T-helper 17 cell (primary cell): ENCODE measurements at regions not wholly inside any gene's neighbourhood (a gene's known extent, or its start where the extent isn't known, plus 50 kb on each side); places are given as distances from the start of the nearest gene placed in this dataset.

Experiments used
- ATAC-seq: fragments of 150-1000 bp; cut with Tn5 transposase; 2 replicates; pipeline ENCODE4 v1.10.0; 2021; ENCODE audit warnings: mild to moderate bottlenecking, moderate library complexity
- DNase-seq, 3 donors: peaks; one replicate each; pipeline versions ENCODE4 v3.0.0 to v3.0.0-alpha.2; 2020 to 2021
- H3K9me3 ChIP-seq: one replicate; pipeline ENCODE4 v1.7.0; 2013; ENCODE audit warnings: low read length, mild to moderate bottlenecking; ENCODE audit not compliant: control insufficient read depth, poor library complexity, severe bottlenecking
- H3K27ac Mint-ChIP-seq: one replicate; pipeline ENCODE4 v1.8.0; 2022; ENCODE audit warnings: mild to moderate bottlenecking, moderate library complexity, mixed read lengths
- H3K27me3 Mint-ChIP-seq: one replicate; pipeline ENCODE4 v1.8.0; 2022; ENCODE audit warnings: mixed read lengths
- H3K36me3 Mint-ChIP-seq: one replicate; pipeline ENCODE4 v1.8.0; 2022; ENCODE audit warnings: low read depth, mixed read lengths
- H3K4me1 Mint-ChIP-seq: one replicate; pipeline ENCODE4 v1.8.0; 2022; ENCODE audit warnings: mild to moderate bottlenecking, mixed read lengths
- H3K4me3 Mint-ChIP-seq: one replicate; pipeline ENCODE4 v1.8.0; 2022; ENCODE audit warnings: mild to moderate bottlenecking, moderate library complexity, mixed read lengths

DNA sequence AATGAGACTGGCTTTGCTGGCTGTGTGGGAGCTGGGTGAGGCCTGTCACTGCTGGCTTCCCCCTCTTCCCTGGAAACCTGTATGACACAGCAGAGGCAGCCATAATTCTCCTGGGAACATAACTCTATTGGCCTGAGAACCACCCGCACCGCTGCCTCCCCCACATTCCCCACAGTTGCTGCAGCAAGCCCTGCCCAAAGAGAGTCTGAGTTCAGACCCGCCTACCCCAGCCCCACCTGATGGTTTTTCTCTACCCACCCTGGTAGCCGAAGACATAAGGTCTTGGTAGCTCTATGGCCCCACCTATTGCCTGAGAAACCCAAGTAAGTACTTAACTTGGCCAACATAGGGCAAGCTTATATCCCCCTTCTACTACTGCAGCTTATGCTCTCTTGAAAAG lies 174.8 kb downstream of the C11orf91 start:
- Mint-ChIP-seq H3K4me3 (no peak overlapping the region), H3K4me1 (no peaks in the 10 kb centered on the region), H3K27me3 (peaks cover 31% of the 10 kb centered on the region), H3K36me3 (no peaks in the 10 kb centered on the region), H3K27ac (no peak overlapping the region)
- no peak for ATAC-seq
- no peak for DNase-seq
- peaks cover 3% of the 10 kb centered on the region for H3K9me3 ChIP-seq

DNA sequence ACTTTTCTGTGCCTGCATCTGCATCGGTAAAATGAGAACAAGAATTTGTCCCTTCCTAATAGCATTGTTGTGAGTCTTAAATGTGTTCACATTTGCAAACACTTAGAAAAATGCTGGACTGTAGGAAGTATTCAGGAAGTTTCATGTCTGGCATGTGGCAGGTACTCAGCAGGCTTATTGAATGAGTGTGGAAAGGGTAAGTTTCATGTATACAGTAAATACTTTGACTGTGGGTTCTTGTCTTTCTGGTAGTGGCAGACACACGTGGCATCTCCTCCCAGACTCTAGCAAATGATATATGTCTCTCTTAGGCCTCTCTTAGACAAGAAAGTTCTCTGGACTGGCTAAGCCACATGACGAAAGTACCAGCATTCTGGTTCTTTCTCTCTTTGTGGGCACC lies 179.2 kb downstream of the C11orf91 start:
- ATAC-seq (no peak), DNase-seq (no peak)
- Mint-ChIP-seq H3K27me3 (peaks cover 51% of the 10 kb centered on the region), H3K36me3 (no peaks in the 10 kb centered on the region), H3K4me3 (no peak overlapping the region), H3K4me1 (no peaks in the 10 kb centered on the region), H3K27ac (no peak overlapping the region)
- H3K9me3 ChIP-seq = no peaks in the 10 kb centered on the region

DNA sequence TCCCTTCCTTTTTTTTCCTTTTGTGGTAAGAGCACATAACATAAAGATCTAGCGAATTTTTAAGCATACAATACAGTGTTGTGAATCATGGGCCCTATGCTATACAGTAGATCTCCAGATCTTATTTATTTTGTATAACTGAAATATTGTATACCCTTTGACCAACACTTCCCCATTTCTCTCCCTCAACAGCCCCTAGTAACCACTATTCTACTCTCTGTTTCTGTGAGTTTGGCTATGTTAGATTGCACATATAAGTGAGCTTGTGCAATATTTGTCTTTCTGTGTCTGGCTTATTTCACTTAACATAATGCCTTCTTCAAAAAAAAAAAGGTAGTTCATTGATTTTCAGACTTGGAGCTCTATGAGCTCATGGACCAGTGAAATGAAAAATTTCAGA lies 180.5 kb downstream of the C11orf91 start:
- no peak for DNase-seq
- H3K36me3 Mint-ChIP-seq = no peaks in the 10 kb centered on the region
- no peaks in the 10 kb centered on the region for H3K9me3 ChIP-seq
- no peak for ATAC-seq
- H3K4me3 Mint-ChIP-seq = no peak overlapping the region
- peaks cover 53% of the 10 kb centered on the region for H3K27me3 Mint-ChIP-seq
- no peak overlapping the region for H3K27ac Mint-ChIP-seq
- no peaks in the 10 kb centered on the region for H3K4me1 Mint-ChIP-seq

DNA sequence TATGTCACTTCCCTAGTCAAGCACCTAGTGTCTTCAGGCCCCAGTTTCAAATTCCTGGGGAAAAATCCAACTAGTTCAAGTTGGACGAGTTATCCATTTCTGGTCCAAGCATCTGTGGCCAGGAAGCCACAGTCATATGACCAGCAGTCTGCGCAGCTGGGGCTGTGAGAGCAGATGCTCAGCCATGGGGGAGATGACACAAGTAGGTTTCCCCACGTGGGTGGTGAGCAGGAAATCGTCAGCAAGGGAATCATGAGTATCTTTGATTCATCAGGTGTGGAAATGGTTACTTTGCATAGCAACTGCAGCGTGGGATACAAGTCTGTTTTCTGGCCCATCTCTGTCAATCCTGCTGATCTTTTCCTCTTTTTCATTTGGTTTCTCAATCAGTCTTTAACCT lies 185.3 kb downstream of the C11orf91 start:
- no peak overlapping the region for H3K4me3 Mint-ChIP-seq
- H3K4me1 Mint-ChIP-seq = no peaks in the 10 kb centered on the region
- H3K27me3 Mint-ChIP-seq = peaks cover 59% of the 10 kb centered on the region
- no peaks in the 10 kb centered on the region for H3K9me3 ChIP-seq
- no peaks in the 10 kb centered on the region for H3K36me3 Mint-ChIP-seq
- no peak overlapping the region for H3K27ac Mint-ChIP-seq
- no peak for DNase-seq
- no peak for ATAC-seq

DNA sequence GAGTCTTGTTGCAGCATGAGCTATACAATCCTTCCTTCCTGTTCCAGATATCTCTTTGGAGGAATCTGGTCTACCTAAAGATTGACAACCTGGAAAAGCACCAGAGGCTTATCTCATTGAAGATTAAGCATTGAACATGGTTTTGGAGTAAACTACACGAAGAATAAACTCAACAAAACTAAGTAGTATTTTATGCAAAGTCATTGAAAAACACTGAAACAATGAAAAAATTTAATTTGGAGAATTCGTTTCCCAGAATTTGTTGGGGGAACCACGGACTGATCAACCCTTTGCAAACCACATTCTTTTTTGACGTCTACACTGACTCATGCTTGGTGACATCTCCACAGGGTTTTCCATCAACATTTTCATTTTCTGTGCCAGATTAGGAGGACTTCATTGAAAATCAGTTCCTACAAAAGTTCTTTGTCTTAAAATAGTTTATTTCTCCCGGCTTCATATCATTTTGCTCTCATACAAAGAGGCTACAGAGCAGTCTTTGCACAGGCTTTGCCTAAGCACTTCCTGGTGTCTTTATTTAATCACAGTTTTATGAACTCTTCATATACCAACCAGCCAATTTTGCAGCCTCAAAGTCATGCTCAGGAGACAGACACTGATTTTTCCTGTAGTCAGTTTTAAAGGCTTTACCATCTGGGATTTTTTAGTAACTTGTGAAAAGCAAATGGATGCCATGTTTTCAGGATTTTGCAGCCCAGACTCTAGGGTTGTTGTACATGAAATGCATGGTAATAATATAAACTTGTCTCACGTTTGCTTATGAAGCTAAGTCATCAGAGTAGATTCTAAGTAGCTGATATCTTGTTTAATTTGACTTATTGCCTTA lies 186.3 kb downstream of the C11orf91 start:
- Mint-ChIP-seq H3K4me1 (no peaks in the 10 kb centered on the region), H3K36me3 (no peaks in the 10 kb centered on the region), H3K27ac (no peak overlapping the region), H3K4me3 (no peak overlapping the region), H3K27me3 (peaks cover 54% of the 10 kb centered on the region)
- ATAC-seq (no peak), DNase-seq (no peak)
- H3K9me3 ChIP-seq = no peaks in the 10 kb centered on the region

DNA sequence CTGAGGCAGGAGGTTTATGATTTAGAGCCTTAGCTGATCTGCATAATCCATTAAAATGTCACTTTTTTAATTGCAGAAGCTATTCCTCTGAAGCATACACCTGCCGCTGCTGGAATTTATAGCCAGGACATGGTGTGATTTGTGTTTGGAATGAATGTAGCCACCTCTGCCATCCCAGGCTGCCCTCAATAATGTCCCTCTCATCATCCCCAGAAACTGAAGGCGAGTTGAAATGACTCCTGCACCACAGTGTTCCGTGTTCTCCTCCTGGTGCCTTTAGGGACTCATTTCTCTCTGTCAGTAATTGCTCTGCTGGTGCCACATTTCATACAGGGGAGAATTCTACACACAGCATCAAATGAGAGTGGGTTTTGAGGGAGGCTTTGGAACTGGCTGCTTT lies 191.0 kb downstream of the C11orf91 start:
- H3K4me3 Mint-ChIP-seq = no peak overlapping the region
- no peaks in the 10 kb centered on the region for H3K36me3 Mint-ChIP-seq
- no peak overlapping the region for H3K27ac Mint-ChIP-seq
- H3K9me3 ChIP-seq = no peaks in the 10 kb centered on the region
- DNase-seq (no peak), ATAC-seq (no peak)
- no peaks in the 10 kb centered on the region for H3K4me1 Mint-ChIP-seq
- peaks cover 46% of the 10 kb centered on the region for H3K27me3 Mint-ChIP-seq

DNA sequence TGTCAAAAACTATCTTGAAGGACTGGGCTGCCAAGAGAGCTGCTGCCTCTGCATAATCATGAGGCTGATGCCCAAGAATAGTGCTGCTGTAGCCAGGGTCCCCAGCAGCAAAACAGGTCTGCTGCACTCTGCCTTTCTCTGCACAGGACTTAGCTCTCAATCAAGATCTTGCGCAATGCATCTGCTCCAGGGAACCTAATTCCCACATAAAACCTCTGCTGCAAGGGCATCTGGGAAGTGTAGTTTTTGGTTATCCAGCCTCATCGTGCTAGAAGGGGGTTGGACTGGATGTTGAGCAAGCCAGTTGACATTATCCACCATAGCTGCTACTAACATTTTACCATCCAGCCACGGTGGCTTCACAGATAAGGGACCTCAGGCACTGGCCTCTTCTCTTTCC lies 192.7 kb downstream of the C11orf91 start:
- ATAC-seq = no peak
- Mint-ChIP-seq H3K36me3 (no peaks in the 10 kb centered on the region), H3K4me1 (no peaks in the 10 kb centered on the region)

DNA sequence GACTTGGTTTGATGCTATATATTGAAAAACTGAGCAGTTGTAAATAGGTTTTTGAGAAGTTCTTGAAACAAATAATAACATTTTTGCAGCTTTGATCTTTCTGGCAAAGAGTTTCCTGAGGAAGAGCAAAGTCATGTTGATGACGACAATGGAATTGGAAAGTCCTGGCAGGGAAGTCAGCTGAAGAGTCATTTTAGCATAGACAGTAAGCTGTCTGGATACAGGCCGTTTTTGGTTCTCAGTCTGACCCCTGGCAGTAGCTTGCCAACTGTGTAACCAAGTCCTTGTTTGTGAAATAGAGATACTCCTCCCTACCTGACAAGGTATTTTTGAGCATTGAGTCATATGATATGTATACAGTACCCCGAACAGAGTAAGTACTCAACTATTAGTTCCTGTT lies 193.3 kb downstream of the C11orf91 start:
- Mint-ChIP-seq H3K4me1 (no peaks in the 10 kb centered on the region), H3K36me3 (no peaks in the 10 kb centered on the region), H3K27me3 (peaks cover 30% of the 10 kb centered on the region), H3K27ac (no peak overlapping the region), H3K4me3 (no peak overlapping the region)
- H3K9me3 ChIP-seq = no peaks in the 10 kb centered on the region
- ATAC-seq (no peak), DNase-seq (no peak)

More for the DNA sequence above, 192.7 kb downstream of the C11orf91 start:
- no peak overlapping the region for H3K4me3 Mint-ChIP-seq
- no peak for DNase-seq
- no peak overlapping the region for H3K27ac Mint-ChIP-seq
- H3K27me3 Mint-ChIP-seq = peaks cover 35% of the 10 kb centered on the region
- no peaks in the 10 kb centered on the region for H3K9me3 ChIP-seq

DNA sequence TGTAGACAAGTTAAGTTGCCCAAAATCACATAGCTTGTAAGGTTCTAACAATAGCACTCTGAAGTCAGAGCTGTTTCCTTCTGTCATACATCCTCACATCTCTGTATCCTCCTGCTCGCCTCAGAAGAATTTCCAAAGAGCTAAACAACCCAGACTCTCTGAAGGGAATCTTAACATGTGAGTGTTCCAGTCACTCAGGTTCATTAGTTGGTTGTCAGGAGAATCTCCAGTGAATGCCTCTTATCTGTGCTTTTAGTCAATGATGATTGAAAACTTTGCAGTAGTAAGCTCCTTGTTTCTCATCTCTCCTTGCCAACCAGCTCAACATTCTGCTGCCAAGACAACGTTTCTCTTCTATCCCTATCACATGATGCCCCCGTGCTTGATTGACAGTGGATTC lies 195.5 kb downstream of the C11orf91 start:
- Mint-ChIP-seq H3K36me3 (no peaks in the 10 kb centered on the region), H3K27me3 (peaks cover 20% of the 10 kb centered on the region), H3K27ac (no peak overlapping the region), H3K4me1 (no peaks in the 10 kb centered on the region), H3K4me3 (no peak overlapping the region)
- H3K9me3 ChIP-seq = no peaks in the 10 kb centered on the region
- DNase-seq = no peak
- ATAC-seq = no peak

DNA sequence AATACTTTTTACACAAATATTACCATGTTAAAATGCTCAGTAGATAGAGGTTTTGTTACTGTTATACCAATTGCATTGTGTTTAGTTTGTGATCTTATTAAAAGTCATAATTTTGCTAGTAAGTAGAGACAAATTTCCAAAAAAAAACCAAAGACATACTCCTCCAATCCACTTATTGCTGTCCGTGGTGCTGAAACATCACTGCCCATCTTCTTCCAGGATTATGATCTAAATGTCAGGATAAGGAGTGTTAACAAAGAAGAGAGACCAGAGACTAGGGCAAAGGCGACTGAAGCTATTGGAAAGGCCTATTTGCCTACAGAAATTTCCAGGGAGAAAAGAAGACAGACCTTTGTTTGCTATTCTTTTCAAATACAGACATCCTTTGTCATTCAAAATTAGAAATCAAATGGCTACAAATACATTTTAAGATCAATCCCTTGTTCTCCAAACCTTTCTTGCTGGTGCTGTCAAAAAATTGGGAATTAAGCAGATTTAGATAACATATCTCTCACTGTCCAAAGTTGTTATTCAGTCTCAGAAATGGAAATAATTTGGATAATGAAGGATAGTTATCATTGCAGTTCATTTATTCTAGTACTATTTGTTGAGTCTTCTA lies 199.7 kb downstream of the C11orf91 start:
- H3K36me3 Mint-ChIP-seq = no peaks in the 10 kb centered on the region
- H3K27me3 Mint-ChIP-seq = peaks cover 18% of the 10 kb centered on the region
- no peak overlapping the region for H3K4me3 Mint-ChIP-seq
- no peaks in the 10 kb centered on the region for H3K4me1 Mint-ChIP-seq
- ATAC-seq (no peak), DNase-seq (no peak)
- no peak overlapping the region for H3K27ac Mint-ChIP-seq
- H3K9me3 ChIP-seq = no peaks in the 10 kb centered on the region

DNA sequence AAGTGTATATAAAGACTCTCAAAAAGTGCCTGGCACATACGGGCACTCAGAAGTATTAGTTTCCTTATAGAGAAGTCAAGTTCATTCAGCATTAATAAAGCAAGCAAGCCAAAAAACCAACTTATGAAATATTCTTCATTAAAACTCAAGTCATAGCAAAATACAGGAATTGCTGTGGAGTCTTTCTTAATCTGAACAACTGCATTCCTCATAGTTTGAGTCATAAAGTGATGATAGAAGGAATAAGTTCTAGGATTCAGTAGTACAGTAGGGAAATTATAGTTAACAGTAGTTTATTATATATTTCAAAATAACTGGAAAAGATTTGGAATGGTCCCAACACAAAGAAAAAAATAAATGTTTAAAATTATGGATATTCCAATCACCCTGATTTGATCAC lies 200.3 kb downstream of the C11orf91 start:
- H3K4me3 Mint-ChIP-seq = no peak overlapping the region
- peaks cover 14% of the 10 kb centered on the region for H3K27me3 Mint-ChIP-seq

DNA sequence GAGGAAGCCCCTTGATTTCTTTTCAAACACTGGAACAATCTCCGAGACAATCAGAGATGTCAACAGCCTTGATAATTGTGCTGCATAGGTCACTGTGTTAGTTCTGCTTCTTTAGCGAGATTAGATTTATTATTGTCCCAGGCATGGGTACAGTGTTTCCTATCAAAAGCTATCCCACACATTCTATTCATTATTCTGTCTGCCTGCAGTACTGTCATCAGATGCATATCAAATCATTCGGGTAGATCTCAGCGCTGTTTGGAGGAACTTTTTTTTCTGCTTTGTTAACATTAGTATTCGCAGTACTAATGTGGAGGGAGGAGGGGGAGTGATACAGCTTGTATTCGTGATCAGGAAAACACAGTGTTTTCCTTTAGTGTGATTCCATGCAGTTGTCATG lies 208.0 kb downstream of the C11orf91 start:
- ATAC-seq = no peak
- H3K36me3 Mint-ChIP-seq = no peaks in the 10 kb centered on the region
- H3K4me1 Mint-ChIP-seq = no peaks in the 10 kb centered on the region
- H3K27me3 Mint-ChIP-seq = peaks cover 39% of the 10 kb centered on the region
- no peak for DNase-seq
- H3K9me3 ChIP-seq = no peaks in the 10 kb centered on the region
- H3K4me3 Mint-ChIP-seq = no peak overlapping the region
- no peak overlapping the region for H3K27ac Mint-ChIP-seq

More for the DNA sequence above, 200.3 kb downstream of the C11orf91 start:
- Mint-ChIP-seq H3K4me1 (no peaks in the 10 kb centered on the region), H3K36me3 (no peaks in the 10 kb centered on the region), H3K27ac (no peak overlapping the region)
- H3K9me3 ChIP-seq = no peaks in the 10 kb centered on the region
- ATAC-seq (no peak), DNase-seq (no peak)

DNA sequence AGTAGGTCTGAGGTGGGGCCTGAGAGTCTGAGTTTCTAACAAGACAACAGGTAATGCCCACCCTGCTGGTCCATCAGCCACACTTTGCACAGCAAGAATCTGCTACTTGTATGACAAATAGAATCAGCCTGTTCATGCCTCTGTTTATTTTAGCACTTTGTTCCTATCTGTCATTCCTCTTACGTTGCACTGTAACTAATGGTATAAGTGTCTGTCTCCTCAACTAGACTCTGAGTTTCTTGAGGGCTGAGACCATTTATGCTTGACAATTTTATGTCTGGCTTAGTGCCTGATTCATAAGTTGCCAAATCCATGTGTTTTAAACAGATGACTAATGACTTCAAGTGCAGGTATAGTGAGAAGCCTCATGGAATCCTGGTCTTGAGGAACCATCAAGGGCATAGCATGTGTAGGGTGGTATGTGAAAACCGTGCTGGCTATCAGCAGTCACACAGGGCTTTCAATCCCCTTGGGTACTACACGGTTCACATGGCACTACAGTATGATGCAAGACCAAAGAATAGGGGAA lies 209.7 kb downstream of the C11orf91 start:
- peaks cover 45% of the 10 kb centered on the region for H3K27me3 Mint-ChIP-seq
- DNase-seq (no peak), ATAC-seq (no peak)
- H3K4me1 Mint-ChIP-seq = no peaks in the 10 kb centered on the region
- H3K36me3 Mint-ChIP-seq = no peaks in the 10 kb centered on the region
- no peak overlapping the region for H3K27ac Mint-ChIP-seq
- no peak overlapping the region for H3K4me3 Mint-ChIP-seq
- no peaks in the 10 kb centered on the region for H3K9me3 ChIP-seq

DNA sequence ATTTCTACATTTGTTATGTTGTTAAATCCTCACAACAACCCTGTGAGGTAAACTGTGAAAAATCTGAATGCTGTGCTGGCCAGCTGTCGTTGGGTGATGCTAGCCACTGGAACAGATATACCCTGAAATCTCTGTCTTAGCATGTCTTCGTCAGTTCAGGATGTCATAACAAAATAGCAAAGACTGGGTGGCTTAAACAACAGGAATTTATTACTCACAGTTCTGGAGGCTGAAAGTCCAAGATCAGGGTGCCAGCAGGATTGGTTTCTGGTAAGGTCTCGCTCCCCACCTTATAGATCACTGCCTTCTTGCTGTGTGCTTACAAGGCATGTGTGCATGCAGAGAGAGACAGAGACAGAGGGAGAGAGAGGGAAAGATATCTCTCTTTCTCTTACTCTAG lies 211.7 kb downstream of the C11orf91 start:
- Mint-ChIP-seq H3K4me1 (no peaks in the 10 kb centered on the region), H3K27me3 (peaks cover 52% of the 10 kb centered on the region), H3K36me3 (no peaks in the 10 kb centered on the region), H3K27ac (no peak overlapping the region), H3K4me3 (no peak overlapping the region)
- H3K9me3 ChIP-seq = no peaks in the 10 kb centered on the region
- DNase-seq = no peak
- ATAC-seq = no peak
